Astrocyte (in vitro differentiated cells and primary cell): ENCODE measurements at regions not wholly inside any gene's neighbourhood (a gene's known extent, or its start where the extent isn't known, plus 50 kb on each side); places are given as distances from the start of the nearest gene placed in this dataset.

Experiments used
- DNase-seq: peaks from one replicate; pipeline ENCODE4 v3.0.0-alpha.2; 2010; ENCODE audit warnings: low read depth
- FAIRE-seq: peaks from 2 replicates; lab custom pipeline; 2011; peaks lifted over from hg19 to GRCh38; lab: Jason Lieb, UNC
- H2AFZ ChIP-seq: 2 replicates; pipeline ENCODE4 v1.6.0; 2012; ENCODE audit warnings: low read depth, low read length, inconsistent platforms
- H3K27ac ChIP-seq: 2 replicates; pipeline ENCODE4 v1.5.1; 2011; ENCODE audit warnings: low read depth, low read length, inconsistent platforms
- H3K27me3 ChIP-seq: 2 replicates; pipeline ENCODE4 v1.6.0; 2011; ENCODE audit warnings: low read length, inconsistent platforms; ENCODE audit not compliant: insufficient read depth
- H3K36me3 ChIP-seq: 2 replicates; pipeline ENCODE4 v1.5.1; 2011; ENCODE audit warnings: low read length, inconsistent platforms; ENCODE audit not compliant: insufficient read depth
- H3K4me1 ChIP-seq: 2 replicates; pipeline ENCODE4 v1.5.1; 2011; ENCODE audit warnings: low read length, inconsistent platforms; ENCODE audit not compliant: insufficient read depth
- H3K4me2 ChIP-seq: 2 replicates; pipeline ENCODE4 v1.6.0; 2012; ENCODE audit warnings: low read length, inconsistent platforms
- H3K4me3 ChIP-seq: 2 replicates; pipeline ENCODE4 v1.5.1; 2011; ENCODE audit warnings: low read depth, mild to moderate bottlenecking, low read length, inconsistent platforms; ENCODE audit not compliant: insufficient read depth
- H3K79me2 ChIP-seq: 2 replicates; pipeline ENCODE4 v1.6.0; 2012; ENCODE audit warnings: mild to moderate bottlenecking, low read length, inconsistent platforms; ENCODE audit not compliant: insufficient read depth
- H3K9ac ChIP-seq: 2 replicates; pipeline ENCODE4 v1.6.0; 2012; ENCODE audit warnings: mild to moderate bottlenecking, low read length, inconsistent platforms
- H3K9me3 ChIP-seq: 2 replicates; pipeline ENCODE4 v1.5.1; 2012; ENCODE audit warnings: low read depth, mild to moderate bottlenecking, low read length, inconsistent platforms; ENCODE audit not compliant: insufficient read depth
- H4K20me1 ChIP-seq: 2 replicates; pipeline ENCODE4 v1.6.0; 2012; ENCODE audit warnings: low read length, inconsistent platforms; ENCODE audit not compliant: insufficient read depth
- H3K27ac Mint-ChIP-seq: one replicate; pipeline ENCODE4 v1.8.0; 2021; ENCODE audit warnings: mild to moderate bottlenecking, mixed read lengths; ENCODE audit not compliant: unreplicated experiment
- H3K27me3 Mint-ChIP-seq: one replicate; pipeline ENCODE4 v1.8.0; 2021; ENCODE audit warnings: low read depth, mixed read lengths; ENCODE audit not compliant: unreplicated experiment
- H3K36me3 Mint-ChIP-seq: one replicate; pipeline ENCODE4 v1.8.0; 2021; ENCODE audit warnings: low read depth, mixed read lengths; ENCODE audit not compliant: unreplicated experiment
- H3K4me1 Mint-ChIP-seq: one replicate; pipeline ENCODE4 v1.8.0; 2021; ENCODE audit warnings: low read depth, mixed read lengths; ENCODE audit not compliant: unreplicated experiment
- H3K4me3 Mint-ChIP-seq: one replicate; pipeline ENCODE4 v1.8.0; 2021; ENCODE audit warnings: mild to moderate bottlenecking, moderate library complexity, mixed read lengths; ENCODE audit not compliant: unreplicated experiment
- H3K9me3 Mint-ChIP-seq: one replicate; pipeline ENCODE4 v1.8.0; 2021; ENCODE audit warnings: mild to moderate bottlenecking, mixed read lengths; ENCODE audit not compliant: unreplicated experiment
- EZH2 ChIP-seq: IDR thresholded peaks from 2 replicates; pipeline ENCODE4 v1.6.1; 2012; ENCODE audit warnings: mild to moderate bottlenecking, low read length, inconsistent platforms; ENCODE audit not compliant: insufficient read depth
- TF ChIP-seq, protein P1 (sequence below): IDR thresholded peaks from 2 replicates; pipeline ENCODE4 v1.5.1; 2011; ENCODE audit warnings: low read depth, mild to moderate bottlenecking, inconsistent platforms, low read length, moderate library complexity; ENCODE audit not compliant: insufficient read depth

DNA sequence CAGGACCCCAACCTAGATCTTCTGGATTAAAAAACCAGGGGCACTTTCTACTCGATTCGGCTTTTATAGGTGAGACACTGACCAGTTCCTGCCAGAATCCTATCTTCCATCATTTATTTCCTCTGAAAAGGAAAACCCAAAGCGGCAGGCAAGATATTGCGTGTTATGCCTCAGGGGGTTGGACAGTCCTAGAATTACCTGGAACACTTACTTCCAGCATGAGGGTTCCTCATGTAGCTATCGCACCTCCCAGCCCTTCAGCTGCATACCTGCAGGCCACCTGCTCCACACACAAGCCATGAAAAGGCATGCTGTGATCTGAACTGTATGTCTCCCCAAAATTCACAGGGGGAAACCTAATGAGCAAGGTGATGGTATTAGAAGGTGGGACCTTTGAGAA, 58.3 kb upstream of the DLG1 start:
- Mint-ChIP-seq H3K27ac (no peak overlapping the region), H3K27me3 (peaks cover 2% of the 10 kb centered on the region), H3K36me3 (peaks cover 3% of the 10 kb centered on the region), H3K4me1 (peaks cover 27% of the 10 kb centered on the region), H3K4me3 (no peak overlapping the region), H3K9me3 (peaks cover 24% of the 10 kb centered on the region)
- FAIRE-seq: no peak
- H3K79me2 ChIP-seq: no peaks in the 10 kb centered on the region
- H4K20me1 ChIP-seq: no peaks in the 10 kb centered on the region
- H3K9me3 ChIP-seq: peaks cover 7% of the 10 kb centered on the region
- H3K4me3 ChIP-seq: no peak overlapping the region
- H2AFZ ChIP-seq: no peak overlapping the region
- H3K27ac ChIP-seq: no peak overlapping the region
- DNase-seq: no peak
- peaks cover 27% of the 10 kb centered on the region for H3K4me1 ChIP-seq
- peak overlapping the region; percentile 46 for H3K4me2 ChIP-seq
- no peak overlapping the region for H3K9ac ChIP-seq
- H3K27me3 ChIP-seq: no peaks in the 10 kb centered on the region
- TF ChIP-seq, protein P1, sequence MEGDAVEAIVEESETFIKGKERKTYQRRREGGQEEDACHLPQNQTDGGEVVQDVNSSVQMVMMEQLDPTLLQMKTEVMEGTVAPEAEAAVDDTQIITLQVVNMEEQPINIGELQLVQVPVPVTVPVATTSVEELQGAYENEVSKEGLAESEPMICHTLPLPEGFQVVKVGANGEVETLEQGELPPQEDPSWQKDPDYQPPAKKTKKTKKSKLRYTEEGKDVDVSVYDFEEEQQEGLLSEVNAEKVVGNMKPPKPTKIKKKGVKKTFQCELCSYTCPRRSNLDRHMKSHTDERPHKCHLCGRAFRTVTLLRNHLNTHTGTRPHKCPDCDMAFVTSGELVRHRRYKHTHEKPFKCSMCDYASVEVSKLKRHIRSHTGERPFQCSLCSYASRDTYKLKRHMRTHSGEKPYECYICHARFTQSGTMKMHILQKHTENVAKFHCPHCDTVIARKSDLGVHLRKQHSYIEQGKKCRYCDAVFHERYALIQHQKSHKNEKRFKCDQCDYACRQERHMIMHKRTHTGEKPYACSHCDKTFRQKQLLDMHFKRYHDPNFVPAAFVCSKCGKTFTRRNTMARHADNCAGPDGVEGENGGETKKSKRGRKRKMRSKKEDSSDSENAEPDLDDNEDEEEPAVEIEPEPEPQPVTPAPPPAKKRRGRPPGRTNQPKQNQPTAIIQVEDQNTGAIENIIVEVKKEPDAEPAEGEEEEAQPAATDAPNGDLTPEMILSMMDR: no peak
- TF ChIP-seq EZH2: no peak
- H3K36me3 ChIP-seq: no peaks in the 10 kb centered on the region

DNA sequence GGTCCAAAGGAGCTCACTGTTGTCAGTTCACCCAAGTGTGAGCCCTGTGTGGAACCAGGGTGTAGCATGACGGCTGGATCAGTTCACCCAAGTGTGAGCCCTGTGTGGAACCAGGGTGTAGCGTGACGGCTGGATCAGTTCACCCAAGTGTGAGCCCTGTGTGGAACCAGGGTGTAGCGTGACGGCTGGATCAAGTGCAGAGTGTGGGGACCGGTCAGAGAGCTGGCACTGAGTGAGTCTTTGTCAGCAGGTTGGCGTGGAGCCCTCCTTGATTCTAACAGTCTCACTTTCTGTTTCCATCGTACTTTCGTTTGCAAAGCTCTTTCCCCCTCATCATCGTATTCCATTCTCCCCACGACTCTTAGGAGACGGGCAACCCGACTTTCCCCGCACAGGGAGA, 57.9 kb upstream of the DLG1 start:
- peaks cover 2% of the 10 kb centered on the region for H3K27me3 Mint-ChIP-seq
- peaks cover 27% of the 10 kb centered on the region for H3K4me1 ChIP-seq
- peaks cover 23% of the 10 kb centered on the region for H3K9me3 Mint-ChIP-seq
- no peak overlapping the region for H3K4me3 ChIP-seq
- no peaks in the 10 kb centered on the region for H3K79me2 ChIP-seq
- H3K36me3 ChIP-seq: no peaks in the 10 kb centered on the region
- H3K9ac ChIP-seq: no peak overlapping the region
- peaks cover 27% of the 10 kb centered on the region for H3K4me1 Mint-ChIP-seq
- H3K27me3 ChIP-seq: no peaks in the 10 kb centered on the region
- DNase-seq (no peak), FAIRE-seq (no peak)
- H3K4me3 Mint-ChIP-seq: no peak overlapping the region
- peaks cover 3% of the 10 kb centered on the region for H3K36me3 Mint-ChIP-seq
- H3K9me3 ChIP-seq: peaks cover 7% of the 10 kb centered on the region
- TF ChIP-seq, protein P1: no peak
- TF ChIP-seq EZH2: no peak
- H3K4me2 ChIP-seq: peak overlapping the region; percentile 46
- H3K27ac ChIP-seq: no peak overlapping the region
- peak overlapping the region; percentile 38 for H2AFZ ChIP-seq
- H3K27ac Mint-ChIP-seq: no peak overlapping the region
- H4K20me1 ChIP-seq: no peaks in the 10 kb centered on the region

DNA sequence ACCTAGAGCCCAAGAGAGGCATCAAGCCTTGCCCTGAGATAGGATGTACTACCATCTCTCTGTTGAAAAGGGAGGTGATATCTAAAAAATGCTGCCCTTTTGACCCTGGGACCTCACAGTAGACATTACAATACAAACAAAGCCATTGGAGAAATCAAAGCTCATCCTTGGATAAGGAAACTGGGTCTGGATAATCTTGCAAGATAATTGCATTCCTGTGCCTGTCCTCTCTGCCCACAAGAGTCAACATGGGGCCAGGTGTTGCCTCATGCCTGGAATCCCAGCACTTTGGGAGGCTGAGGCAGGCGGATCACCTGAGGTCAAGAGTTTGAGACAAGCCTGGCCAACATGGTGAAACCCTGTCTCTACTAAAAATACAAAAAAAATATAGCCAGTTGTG, 57.3 kb upstream of the DLG1 start:
- Histone ChIP-seq H3K79me2 (no peaks in the 10 kb centered on the region), H3K9ac (no peak overlapping the region), H3K27me3 (no peaks in the 10 kb centered on the region), H3K4me3 (no peak overlapping the region), H3K27ac (no peak overlapping the region), H3K4me1 (peaks cover 27% of the 10 kb centered on the region), H3K36me3 (no peaks in the 10 kb centered on the region), H2AFZ (no peak overlapping the region), H4K20me1 (no peaks in the 10 kb centered on the region), H3K4me2 (no peak overlapping the region), H3K9me3 (peaks cover 6% of the 10 kb centered on the region)
- peaks cover 2% of the 10 kb centered on the region for H3K27me3 Mint-ChIP-seq
- no peak for FAIRE-seq
- peaks cover 27% of the 10 kb centered on the region for H3K4me1 Mint-ChIP-seq
- H3K36me3 Mint-ChIP-seq: peaks cover 3% of the 10 kb centered on the region
- peaks cover 22% of the 10 kb centered on the region for H3K9me3 Mint-ChIP-seq
- TF ChIP-seq, protein P1: no peak
- TF ChIP-seq EZH2: no peak
- peak overlapping the region; percentile 55 for H3K27ac Mint-ChIP-seq
- H3K4me3 Mint-ChIP-seq: no peak overlapping the region
- DNase-seq: no peak
